ENCODE measurements at regions not wholly inside any gene's neighbourhood (a gene's known extent, or its start where the extent isn't known, plus 50 kb on each side); places are given as distances from the start of the nearest gene placed in this dataset.

DNA sequence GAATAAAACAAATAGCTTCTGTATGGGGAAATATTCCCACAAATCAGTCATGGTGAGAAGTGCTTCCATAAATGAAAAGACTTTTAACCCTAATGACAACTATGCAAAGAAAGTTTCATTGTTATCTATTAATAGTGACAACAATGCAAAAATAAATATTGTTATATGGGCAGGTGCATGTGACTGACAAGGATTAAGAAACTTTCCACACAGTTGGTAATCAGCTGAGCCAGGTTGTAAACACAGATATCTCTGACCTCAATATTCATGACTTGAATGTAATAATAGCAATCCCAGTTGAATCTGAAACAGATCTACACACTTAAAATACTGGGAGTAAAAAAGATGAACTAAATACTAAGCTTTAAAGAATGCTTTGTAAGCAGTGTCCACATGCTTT lies 517.0 kb upstream of the SOX11 start:
- DNase-seq (ENCODE audit: low read depth): no peak

DNA sequence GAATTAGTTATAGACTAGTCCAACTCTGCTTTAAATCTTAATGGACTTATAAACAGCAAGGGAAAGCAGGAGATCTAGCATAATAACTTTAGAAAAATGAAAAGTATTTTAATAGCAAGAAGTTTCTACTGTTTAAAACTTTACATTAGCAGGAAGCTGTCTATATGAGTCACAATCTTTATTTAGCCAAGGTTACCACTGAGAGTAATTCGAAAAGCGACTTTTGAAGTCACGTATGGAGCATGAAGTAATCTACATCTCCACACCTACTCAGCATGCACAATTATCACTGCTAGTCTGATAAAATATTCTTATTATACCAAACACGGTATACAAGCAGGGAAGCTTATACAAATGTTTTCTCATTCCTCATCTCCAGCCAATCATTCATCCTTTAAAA lies 515.4 kb upstream of the SOX11 start:
- TF ChIP-seq, protein P1, sequence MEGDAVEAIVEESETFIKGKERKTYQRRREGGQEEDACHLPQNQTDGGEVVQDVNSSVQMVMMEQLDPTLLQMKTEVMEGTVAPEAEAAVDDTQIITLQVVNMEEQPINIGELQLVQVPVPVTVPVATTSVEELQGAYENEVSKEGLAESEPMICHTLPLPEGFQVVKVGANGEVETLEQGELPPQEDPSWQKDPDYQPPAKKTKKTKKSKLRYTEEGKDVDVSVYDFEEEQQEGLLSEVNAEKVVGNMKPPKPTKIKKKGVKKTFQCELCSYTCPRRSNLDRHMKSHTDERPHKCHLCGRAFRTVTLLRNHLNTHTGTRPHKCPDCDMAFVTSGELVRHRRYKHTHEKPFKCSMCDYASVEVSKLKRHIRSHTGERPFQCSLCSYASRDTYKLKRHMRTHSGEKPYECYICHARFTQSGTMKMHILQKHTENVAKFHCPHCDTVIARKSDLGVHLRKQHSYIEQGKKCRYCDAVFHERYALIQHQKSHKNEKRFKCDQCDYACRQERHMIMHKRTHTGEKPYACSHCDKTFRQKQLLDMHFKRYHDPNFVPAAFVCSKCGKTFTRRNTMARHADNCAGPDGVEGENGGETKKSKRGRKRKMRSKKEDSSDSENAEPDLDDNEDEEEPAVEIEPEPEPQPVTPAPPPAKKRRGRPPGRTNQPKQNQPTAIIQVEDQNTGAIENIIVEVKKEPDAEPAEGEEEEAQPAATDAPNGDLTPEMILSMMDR (IDR thresholded peaks at IDR 0.05; ENCODE audit: insufficient read depth, low read length, poor library complexity, severe bottlenecking): no peak
- no peaks in the 10 kb centered on the region for H3K27me3 ChIP-seq (ENCODE audit: control insufficient read depth, insufficient read depth, low read length)
- no peaks in the 10 kb centered on the region for H3K36me3 ChIP-seq (ENCODE audit: control insufficient read depth, insufficient read depth, low read length)
- no peak overlapping the region for H3K4me3 ChIP-seq (ENCODE audit: low read depth, low read length)
- no peak for DNase-seq (ENCODE audit: low read depth)

More for the DNA sequence above, 517.0 kb upstream of the SOX11 start:
- no peaks in the 10 kb centered on the region for H3K36me3 ChIP-seq (ENCODE audit: control insufficient read depth, insufficient read depth, low read length)
- no peaks in the 10 kb centered on the region for H3K27me3 ChIP-seq (ENCODE audit: control insufficient read depth, insufficient read depth, low read length)
- TF ChIP-seq, protein P1 (IDR thresholded peaks at IDR 0.05; ENCODE audit: insufficient read depth, low read length, poor library complexity, severe bottlenecking): no peak
- no peak overlapping the region for H3K4me3 ChIP-seq (ENCODE audit: low read depth, low read length)

DNA sequence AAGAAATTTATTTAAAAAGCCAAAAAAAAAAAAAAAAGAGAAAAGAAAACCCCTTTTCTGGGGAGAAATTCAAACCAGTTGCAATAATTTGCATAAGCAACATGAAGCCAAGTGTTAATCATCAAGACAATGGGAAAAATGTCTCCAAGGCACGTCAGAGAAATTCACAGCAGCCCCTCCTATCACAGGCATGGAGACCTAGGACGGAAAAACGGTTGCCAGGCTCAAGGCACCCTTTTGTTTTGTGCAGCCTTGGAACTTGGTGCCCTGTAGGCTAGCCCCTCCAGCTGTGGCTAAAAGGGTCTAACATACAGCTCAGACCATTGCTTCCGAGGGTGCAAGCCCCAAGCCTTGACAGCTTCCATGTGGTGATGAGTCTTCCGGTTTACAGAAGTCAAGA lies 509.2 kb upstream of the SOX11 start:
- Histone ChIP-seq H3K4me3 (ENCODE audit: low read depth, low read length) (no peak overlapping the region), H3K36me3 (ENCODE audit: control insufficient read depth, insufficient read depth, low read length) (no peaks in the 10 kb centered on the region), H3K27me3 (ENCODE audit: control insufficient read depth, insufficient read depth, low read length) (no peaks in the 10 kb centered on the region)
- TF ChIP-seq, protein P1 (IDR thresholded peaks at IDR 0.05; ENCODE audit: insufficient read depth, low read length, poor library complexity, severe bottlenecking): no peak
- DNase-seq (ENCODE audit: low read depth): no peak

DNA sequence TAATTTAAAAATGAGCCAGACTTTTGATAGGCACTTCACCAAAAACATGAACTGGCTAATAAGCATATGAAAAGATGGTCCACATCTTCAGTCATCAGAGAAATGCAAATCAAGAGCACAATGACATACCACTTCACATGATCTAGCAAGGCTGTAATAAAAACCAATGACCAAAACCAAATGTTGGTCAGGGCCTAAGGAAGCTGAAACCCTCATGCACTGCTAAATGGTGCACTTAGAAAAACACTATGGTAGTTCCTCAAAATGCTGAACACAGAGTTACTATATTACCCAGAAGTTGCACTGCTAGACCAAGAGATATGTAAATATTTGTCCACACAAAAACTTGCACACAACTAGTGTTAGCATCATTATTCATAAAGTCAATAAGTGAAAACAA lies 504.9 kb upstream of the SOX11 start:
- TF ChIP-seq, protein P1 (IDR thresholded peaks at IDR 0.05; ENCODE audit: insufficient read depth, low read length, poor library complexity, severe bottlenecking): no peak
- Histone ChIP-seq H3K4me3 (ENCODE audit: low read depth, low read length) (no peak overlapping the region), H3K27me3 (ENCODE audit: control insufficient read depth, insufficient read depth, low read length) (no peaks in the 10 kb centered on the region), H3K36me3 (ENCODE audit: control insufficient read depth, insufficient read depth, low read length) (no peaks in the 10 kb centered on the region)
- DNase-seq (ENCODE audit: low read depth): no peak

DNA sequence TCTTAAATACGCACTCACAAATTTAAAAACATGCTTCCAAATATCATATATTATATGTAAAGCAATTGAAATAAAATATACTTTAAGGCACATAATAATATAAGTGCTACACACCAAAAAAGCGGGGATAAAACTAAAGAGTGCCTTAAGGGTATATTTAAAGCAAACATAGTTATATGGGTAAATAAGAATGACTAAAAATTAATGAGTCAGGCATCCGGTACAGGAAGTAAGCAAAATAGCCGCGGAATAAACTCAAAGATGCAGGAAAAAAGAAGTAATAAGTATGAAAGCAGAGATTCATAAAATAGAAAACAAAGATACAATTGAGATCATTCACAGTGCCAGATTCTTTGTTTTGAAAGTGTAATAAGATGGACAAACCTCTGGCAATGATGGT lies 503.5 kb upstream of the SOX11 start:
- Histone ChIP-seq H3K27me3 (ENCODE audit: control insufficient read depth, insufficient read depth, low read length) (no peaks in the 10 kb centered on the region), H3K4me3 (ENCODE audit: low read depth, low read length) (no peak overlapping the region), H3K36me3 (ENCODE audit: control insufficient read depth, insufficient read depth, low read length) (no peaks in the 10 kb centered on the region)
- no peak for DNase-seq (ENCODE audit: low read depth)
- TF ChIP-seq, protein P1 (IDR thresholded peaks at IDR 0.05; ENCODE audit: insufficient read depth, low read length, poor library complexity, severe bottlenecking): no peak

DNA sequence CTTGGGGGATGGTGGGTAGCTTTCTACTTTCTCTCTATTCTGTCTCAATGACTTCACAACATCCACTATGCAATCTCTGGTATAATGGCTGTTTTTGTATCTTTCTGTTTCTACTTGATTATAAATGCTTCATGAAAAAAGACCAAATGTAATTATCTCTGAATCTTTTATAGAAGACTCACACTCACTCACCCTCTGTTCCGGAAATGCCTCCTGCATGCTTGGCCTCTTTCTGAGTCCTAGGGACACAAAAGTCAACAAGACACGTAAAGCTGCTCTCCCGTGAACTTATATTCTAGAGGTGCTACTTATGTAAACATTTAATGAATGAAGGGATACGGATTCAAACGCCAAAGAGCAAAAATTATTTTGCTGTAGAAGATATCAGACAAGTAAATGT lies 502.2 kb upstream of the SOX11 start:
- TF ChIP-seq, protein P1 (IDR thresholded peaks at IDR 0.05; ENCODE audit: insufficient read depth, low read length, poor library complexity, severe bottlenecking): no peak
- no peak for DNase-seq (ENCODE audit: low read depth)
- Histone ChIP-seq H3K27me3 (ENCODE audit: control insufficient read depth, insufficient read depth, low read length) (no peaks in the 10 kb centered on the region), H3K36me3 (ENCODE audit: control insufficient read depth, insufficient read depth, low read length) (no peaks in the 10 kb centered on the region), H3K4me3 (ENCODE audit: low read depth, low read length) (no peak overlapping the region)
